ENCODE measurements at regions not wholly inside any gene's neighbourhood (a gene's known extent, or its start where the extent isn't known, plus 50 kb on each side); places are given as distances from the start of the nearest gene placed in this dataset.

DNA sequence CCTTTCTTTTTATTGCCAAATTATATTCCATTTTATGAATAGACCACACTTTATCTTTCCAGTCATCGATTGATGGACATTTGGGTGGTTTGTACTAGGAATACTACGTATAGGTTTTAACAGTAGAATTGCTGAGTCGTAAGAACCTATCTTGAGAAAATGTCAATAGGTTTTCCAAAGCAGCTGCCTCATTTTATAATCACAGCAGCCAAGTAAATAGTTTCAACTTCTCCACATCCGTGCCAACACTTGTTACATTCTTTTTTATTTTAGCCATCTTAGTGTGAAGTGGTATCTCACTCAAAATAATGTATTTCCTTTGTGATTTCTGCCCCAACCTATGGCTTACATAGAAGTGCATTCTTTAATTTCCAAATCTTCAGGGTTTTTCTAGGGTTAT is 479.2 kb downstream of the CDH26 start:
- no peak overlapping the region for H3K27ac ChIP-seq (ENCODE audit: low read depth in 2 of 2, low read length in 2 of 2)
- no peaks in the 10 kb centered on the region for H3K36me3 ChIP-seq (ENCODE audit: control insufficient read depth in 2 of 3, insufficient read depth in 3 of 3, low read length in 3 of 3)
- FAIRE-seq (no peak), DNase-seq (no peak)
- H3K4me1 ChIP-seq (ENCODE audit: control insufficient read depth in 2 of 3, insufficient read depth in 2 of 3, low read depth in 1 of 3, low read length in 3 of 3) = no peaks in the 10 kb centered on the region
- H3K4me3 ChIP-seq (ENCODE audit: low read length in 3 of 3) = no peak overlapping the region
- no peaks in the 10 kb centered on the region for H3K27me3 ChIP-seq (ENCODE audit: control insufficient read depth, insufficient read depth, low read length)
- peaks cover 0 to 3% (median 0%) of the 10 kb centered on the region in 3 donors for H3K9me3 ChIP-seq (ENCODE audit: control insufficient read depth in 2 of 3, insufficient read depth in 1 of 3, low read length in 3 of 3)
- TF ChIP-seq, protein P1, sequence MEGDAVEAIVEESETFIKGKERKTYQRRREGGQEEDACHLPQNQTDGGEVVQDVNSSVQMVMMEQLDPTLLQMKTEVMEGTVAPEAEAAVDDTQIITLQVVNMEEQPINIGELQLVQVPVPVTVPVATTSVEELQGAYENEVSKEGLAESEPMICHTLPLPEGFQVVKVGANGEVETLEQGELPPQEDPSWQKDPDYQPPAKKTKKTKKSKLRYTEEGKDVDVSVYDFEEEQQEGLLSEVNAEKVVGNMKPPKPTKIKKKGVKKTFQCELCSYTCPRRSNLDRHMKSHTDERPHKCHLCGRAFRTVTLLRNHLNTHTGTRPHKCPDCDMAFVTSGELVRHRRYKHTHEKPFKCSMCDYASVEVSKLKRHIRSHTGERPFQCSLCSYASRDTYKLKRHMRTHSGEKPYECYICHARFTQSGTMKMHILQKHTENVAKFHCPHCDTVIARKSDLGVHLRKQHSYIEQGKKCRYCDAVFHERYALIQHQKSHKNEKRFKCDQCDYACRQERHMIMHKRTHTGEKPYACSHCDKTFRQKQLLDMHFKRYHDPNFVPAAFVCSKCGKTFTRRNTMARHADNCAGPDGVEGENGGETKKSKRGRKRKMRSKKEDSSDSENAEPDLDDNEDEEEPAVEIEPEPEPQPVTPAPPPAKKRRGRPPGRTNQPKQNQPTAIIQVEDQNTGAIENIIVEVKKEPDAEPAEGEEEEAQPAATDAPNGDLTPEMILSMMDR (IDR thresholded peaks at IDR 0.05; ENCODE audit: borderline replicate concordance, extremely low read depth, insufficient read depth) = no peak
- intact Hi-C loops (cut with DNase I) = no loop called here
- H3K9ac ChIP-seq (ENCODE audit: low read length in 3 of 3) = no peak overlapping the region

DNA sequence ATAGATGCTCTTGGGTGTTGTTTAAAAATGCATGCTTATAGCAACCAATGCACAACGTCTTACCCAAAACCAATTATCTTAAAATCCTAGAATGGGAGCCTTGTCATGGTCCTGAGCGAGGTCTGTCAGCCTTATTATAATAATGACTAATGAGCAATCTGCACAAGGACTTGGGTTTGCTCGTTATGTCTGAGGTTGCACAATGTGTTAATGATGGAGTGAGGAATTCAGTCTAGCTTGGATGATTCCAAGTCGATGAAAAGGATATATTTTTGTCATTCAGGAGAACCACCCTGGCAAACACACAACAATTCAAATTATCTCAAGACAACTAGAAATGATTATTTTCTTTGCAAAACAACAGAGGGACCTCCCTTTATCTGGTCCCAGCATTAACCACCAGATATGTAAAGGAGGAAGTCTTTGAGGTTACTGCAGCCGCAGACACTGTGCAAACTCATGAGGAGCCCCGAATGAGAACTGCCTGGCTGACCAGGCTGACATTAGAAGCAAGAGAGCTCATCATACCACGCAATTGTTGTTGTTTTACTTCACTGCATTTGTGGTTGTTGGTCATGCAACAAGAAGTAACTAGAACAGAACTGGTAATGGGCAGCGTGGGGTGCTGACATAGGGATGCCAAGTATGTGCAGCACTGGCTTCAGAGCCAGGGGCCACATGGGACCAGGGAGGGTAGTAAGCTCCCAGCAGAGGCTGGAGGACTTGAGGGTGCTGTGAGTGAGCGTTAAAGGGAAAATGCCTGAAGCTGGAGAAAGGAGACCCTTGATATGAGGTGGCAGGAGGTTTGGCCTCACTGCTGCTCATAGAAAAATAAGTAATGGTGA is 488.3 kb downstream of the CDH26 start:
- H3K9ac ChIP-seq (ENCODE audit: low read length in 3 of 3) = no peak overlapping the region
- FAIRE-seq (no peak), DNase-seq (no peak)
- intact Hi-C loops (cut with DNase I) = no loop called here
- H3K4me3 ChIP-seq (ENCODE audit: low read length in 3 of 3) = no peak overlapping the region
- no peaks in the 10 kb centered on the region for H3K4me1 ChIP-seq (ENCODE audit: control insufficient read depth in 2 of 3, insufficient read depth in 2 of 3, low read depth in 1 of 3, low read length in 3 of 3)
- TF ChIP-seq, protein P1 (IDR thresholded peaks at IDR 0.05; ENCODE audit: borderline replicate concordance, extremely low read depth, insufficient read depth) = no peak
- H3K27me3 ChIP-seq (ENCODE audit: control insufficient read depth, insufficient read depth, low read length) = no peaks in the 10 kb centered on the region
- no peaks in the 10 kb centered on the region for H3K9me3 ChIP-seq (ENCODE audit: control insufficient read depth in 2 of 3, insufficient read depth in 1 of 3, low read length in 3 of 3)
- H3K27ac ChIP-seq (ENCODE audit: low read depth in 2 of 2, low read length in 2 of 2) = no peak overlapping the region
- H3K36me3 ChIP-seq (ENCODE audit: control insufficient read depth in 2 of 3, insufficient read depth in 3 of 3, low read length in 3 of 3) = no peaks in the 10 kb centered on the region

- FAIRE-seq = no peak
- intact Hi-C loops (cut with DNase I) = no loop called here
- no peaks in the 10 kb centered on the region for H3K4me1 ChIP-seq (ENCODE audit: control insufficient read depth in 2 of 3, insufficient read depth in 2 of 3, low read depth in 1 of 3, low read length in 3 of 3)
Measured at GRCh38 chr20:60447703-60448102, 489.5 kb downstream of the CDH26 start.

More at GRCh38 chr20:60447703-60448102, 489.5 kb downstream of the CDH26 start:
- H3K27ac ChIP-seq (ENCODE audit: low read depth in 2 of 2, low read length in 2 of 2) = no peak overlapping the region
- no peak for DNase-seq
- H3K9ac ChIP-seq (ENCODE audit: low read length in 3 of 3) = no peak overlapping the region
- no peaks in the 10 kb centered on the region for H3K27me3 ChIP-seq (ENCODE audit: control insufficient read depth, insufficient read depth, low read length)
- TF ChIP-seq, protein P1 (IDR thresholded peaks at IDR 0.05; ENCODE audit: borderline replicate concordance, extremely low read depth, insufficient read depth) = no peak
- no peak overlapping the region for H3K4me3 ChIP-seq (ENCODE audit: low read length in 3 of 3)
- no peaks in the 10 kb centered on the region for H3K36me3 ChIP-seq (ENCODE audit: control insufficient read depth in 2 of 3, insufficient read depth in 3 of 3, low read length in 3 of 3)
- H3K9me3 ChIP-seq (ENCODE audit: control insufficient read depth in 2 of 3, insufficient read depth in 1 of 3, low read length in 3 of 3) = no peaks in the 10 kb centered on the region

All from kidney (tissue), 13 donors.